UCSD-AML1 (cell line): ENCODE measurements at regions not wholly inside any gene's neighbourhood (a gene's known extent, or its start where the extent isn't known, plus 50 kb on each side); places are given as distances from the start of the nearest gene placed in this dataset.
"Not testable (repeated sequence)": the region's sequence is repeated elsewhere in the genome, so short reads cannot be mapped to it uniquely, and the experiment has no call there.

ENCODE experiments used
- DNase-seq: peaks from one replicate; lab custom pipeline; 2025; ENCODE audit not compliant: unreplicated experiment; lab: John Stamatoyannopoulos, UW

DNA sequence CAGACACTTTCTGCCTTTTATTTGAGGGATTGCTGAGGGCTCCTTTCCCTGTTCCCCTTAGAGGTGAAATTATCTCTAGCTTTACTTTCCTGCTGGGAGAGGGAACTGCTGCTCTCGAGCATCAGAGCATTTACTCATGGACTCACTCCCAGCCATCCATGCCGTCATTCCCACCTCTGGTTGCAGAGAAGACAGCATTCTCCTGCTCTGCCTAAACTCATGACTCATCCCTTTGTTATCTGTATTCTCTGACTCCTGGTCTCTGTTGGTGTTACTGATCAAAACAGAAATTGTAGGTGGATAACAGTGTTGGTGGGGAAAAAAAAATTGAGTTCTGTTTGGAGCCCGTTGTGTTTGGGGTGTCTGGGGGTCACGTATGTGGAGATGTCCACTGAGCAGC is 159.3 kb downstream of the TTC8 start:
- no peak for DNase-seq

DNA sequence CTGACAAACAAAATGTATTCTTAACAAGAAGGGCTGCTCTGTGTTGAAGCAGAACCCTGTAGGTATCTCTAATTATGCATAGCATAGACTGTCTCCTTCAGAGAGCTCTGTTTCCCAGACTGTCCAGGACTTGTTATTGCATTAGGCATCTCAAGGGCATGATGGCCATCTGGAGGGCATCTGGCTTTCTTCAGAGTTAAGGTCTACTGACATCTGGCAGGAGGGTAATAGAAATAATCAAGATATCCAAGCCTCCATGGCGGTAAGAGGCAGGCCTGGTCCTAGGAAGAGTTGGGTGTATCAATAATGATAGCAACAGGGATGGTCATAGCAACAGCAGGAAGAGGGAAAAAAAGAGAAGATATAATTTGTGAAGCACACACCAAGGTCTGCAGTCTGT is 161.2 kb downstream of the TTC8 start:
- DNase-seq: no peak

DNA sequence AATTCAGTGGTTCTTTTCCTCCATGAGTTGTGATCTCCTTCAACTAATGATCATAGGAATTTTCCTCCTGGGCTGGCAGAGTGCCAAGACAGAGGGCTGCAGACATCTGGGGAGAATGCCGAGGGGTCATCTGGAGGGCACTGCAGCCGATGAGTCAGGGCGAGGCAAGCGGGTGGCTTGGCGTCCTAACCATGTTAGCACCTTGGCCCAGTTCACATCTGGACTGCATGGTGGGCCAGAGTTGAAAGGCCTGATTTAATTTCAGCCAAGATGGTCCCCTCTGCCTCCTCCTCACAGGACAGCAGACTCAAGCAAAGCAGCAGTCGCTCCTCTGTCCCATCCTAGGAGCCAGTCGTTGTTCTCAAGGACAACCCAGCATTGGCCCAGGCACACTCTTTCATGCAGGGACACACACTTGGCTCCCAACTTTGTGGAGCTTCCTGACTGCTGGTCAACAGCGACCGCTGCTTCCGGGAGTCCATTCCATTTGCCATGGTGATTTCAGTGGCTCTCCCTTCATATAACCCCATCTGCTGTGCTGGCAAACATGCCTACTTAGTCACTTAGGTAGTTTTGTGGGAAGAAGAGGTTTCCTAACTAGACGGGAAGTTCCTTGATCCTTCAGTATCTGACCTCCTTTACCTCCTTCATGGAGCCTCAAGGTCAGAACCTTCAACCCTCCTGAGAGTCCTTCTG is 161.8 kb downstream of the TTC8 start:
- DNase-seq: no peak

DNA sequence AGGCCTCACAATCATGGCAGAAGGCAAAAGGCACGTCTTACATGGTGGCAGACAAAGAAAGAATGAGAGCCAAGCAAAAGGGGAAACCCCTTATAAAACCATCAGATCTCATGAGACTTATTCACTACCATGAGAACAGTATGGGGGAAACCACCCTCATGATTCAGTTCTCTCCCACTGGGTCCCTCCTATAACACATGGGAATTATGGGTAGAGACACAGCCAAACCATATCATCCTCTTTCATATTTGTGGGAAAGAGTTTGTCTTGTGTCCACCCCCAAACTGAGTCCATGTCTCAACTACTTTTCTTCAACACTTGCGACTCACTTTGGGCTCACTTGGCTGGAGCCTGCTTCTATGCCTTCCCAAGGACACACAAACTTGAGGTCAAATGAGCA is 162.5 kb downstream of the TTC8 start:
- DNase-seq: not testable (repeated sequence)

DNA sequence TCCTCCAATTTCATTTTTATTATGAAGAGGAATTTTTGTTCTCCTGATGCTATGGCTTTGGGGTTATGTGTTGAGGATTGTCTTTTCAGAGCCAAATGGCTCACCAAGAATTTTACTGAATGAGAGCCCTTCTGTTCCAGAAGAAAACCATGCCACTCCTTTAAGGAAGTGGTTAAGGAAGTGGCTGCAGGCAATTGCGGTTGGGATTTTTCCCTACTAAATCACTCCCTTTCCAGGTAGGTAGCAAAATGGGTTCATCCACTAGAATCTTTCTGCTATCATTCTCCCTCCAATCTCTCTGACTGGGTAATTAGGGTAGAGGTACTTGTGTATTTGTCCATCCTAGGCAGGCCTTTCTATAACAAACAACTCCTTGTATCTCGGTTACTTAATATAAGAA is 163.1 kb downstream of the TTC8 start:
- DNase-seq: no peak

DNA sequence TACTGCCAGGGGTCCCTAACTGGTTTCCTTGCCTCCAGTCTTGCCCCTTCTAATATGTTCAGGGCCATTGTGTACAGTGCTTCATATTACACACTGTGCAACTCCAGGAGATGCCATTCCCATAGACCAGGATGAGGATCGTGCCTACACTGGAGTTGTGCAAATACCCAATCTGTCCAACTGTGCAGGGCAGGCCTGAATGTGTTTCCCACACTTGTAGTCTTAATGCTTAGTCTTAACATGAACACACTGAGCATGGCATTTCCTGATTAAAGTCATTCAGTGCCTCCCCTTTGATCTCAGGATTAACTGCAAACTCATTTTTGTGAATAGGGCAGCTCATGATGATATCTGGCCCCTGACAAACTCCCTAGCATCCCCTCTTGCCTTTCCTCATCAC is 165.5 kb downstream of the TTC8 start:
- no peak for DNase-seq

GRCh38 chr14:88990856-88991255 is 166.4 kb downstream of the TTC8 start:
- DNase-seq: no peak

DNA sequence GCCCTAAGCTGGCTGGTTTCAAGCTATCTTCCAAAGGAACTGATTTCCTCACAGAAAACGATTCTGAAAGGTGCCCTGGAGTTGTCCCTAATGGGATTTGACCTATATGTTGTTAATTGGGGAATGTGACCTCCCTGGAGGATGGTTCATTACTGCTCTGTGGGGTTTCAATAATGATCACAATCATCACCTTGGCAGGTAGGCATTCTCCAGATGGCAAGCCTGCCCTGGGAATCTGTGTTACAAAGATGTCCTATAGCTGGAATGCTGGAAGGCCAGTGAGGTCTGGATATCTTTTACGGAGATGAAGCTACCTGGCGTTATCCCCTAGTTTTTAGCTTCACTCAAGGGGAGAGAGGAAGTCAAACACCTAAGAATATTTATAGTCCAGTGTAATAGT is 167.6 kb downstream of the TTC8 start:
- DNase-seq: no peak

GRCh38 chr14:88993946-88994345 is 169.5 kb downstream of the TTC8 start:
- no peak for DNase-seq

GRCh38 chr14:88995437-88996198 is 171.2 kb downstream of the TTC8 start:
- DNase-seq: no peak

- DNase-seq: no peak
Measured at GRCh38 chr14:88998027-88998426, 173.6 kb downstream of the TTC8 start.

GRCh38 chr14:88999137-88999536 is 174.7 kb downstream of the TTC8 start:
- DNase-seq: no peak

GRCh38 chr14:89000007-89000942 is 175.8 kb downstream of the TTC8 start:
- DNase-seq: peak; percentile 78

DNA sequence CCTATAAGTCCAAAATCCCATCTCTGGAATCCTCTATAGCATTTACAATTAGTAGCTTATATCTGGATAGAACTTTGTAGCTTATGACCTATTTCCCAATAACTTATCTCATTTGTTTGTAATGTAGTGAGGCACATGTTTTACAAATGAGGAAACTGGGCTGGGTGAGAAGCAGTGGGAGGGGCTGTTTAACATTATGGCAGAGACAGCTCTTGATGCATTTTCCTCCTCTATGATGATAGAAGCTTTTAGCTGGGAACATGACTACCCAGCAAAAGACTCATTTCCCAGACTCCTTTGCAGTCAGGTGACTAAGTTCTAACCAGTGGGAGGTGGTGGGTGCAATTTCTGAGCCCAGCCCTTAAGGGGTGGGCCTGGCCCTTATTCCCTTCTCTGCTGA is 179.7 kb downstream of the TTC8 start:
- no peak for DNase-seq

DNA sequence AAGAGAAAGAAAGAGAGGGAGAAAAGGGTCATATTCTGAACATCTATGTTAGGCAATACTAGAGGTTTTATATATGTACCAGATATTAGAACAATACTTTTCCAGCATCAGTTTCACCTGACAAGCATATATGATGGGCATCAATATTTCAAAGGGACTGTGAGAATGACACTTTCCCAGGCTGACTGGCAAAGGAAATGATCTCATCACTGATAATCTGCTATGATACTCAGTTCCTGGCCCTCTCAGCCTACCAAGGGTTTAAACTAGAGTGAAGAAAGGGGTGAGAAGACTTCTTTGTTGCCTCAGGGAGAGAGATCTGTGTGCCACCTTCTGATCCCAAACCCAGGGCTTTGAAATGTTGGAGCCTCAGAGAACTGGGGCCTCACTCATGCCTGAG is 183.5 kb downstream of the TTC8 start:
- no peak for DNase-seq

DNA sequence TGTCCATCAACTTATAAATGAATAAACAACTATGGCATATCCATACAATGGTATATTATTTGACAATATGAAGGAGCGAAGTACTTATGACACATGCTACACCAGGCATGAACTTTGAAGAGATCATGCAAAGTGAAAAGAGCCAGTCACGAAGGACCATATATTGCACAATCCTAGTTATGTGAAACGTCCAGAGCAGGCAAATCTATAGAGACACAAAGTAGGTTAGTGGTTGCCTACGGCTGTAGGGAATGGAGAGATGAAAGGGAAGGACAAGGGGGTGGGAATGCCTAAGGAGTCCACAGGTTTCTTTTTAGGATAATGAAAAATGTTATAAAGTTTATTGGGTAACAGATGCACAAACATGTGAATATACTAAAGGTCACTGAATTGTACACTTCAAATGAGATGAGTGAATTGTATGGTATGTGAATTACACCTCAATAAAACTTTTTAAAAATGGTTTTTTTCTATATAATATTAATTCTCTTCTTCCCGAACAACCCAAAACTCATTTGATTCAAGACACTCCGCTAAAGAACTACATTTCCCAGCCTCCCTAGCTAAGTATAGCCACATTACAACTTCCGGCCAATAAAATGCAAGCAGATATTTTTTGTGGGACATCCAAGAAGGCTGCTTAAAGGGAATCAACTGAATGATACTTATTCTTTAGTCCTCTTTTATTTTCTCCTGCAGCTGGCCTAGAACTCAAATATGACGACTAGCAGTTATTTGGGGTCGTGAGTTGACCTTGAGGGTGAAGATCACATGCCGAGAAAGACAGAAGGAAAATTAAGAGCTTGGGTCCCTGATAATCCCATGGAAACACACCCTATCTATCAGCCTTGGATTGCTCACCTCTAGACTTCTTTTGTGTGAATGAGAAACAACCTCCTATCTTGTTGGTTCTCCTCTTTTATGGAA is 187.2 kb downstream of the TTC8 start:
- no peak for DNase-seq

GRCh38 chr14:89012282-89013097 is 188.0 kb downstream of the TTC8 start:
- DNase-seq: no peak

GRCh38 chr14:89013098-89013504 is 188.7 kb downstream of the TTC8 start:
- DNase-seq: peak; percentile 44

DNA sequence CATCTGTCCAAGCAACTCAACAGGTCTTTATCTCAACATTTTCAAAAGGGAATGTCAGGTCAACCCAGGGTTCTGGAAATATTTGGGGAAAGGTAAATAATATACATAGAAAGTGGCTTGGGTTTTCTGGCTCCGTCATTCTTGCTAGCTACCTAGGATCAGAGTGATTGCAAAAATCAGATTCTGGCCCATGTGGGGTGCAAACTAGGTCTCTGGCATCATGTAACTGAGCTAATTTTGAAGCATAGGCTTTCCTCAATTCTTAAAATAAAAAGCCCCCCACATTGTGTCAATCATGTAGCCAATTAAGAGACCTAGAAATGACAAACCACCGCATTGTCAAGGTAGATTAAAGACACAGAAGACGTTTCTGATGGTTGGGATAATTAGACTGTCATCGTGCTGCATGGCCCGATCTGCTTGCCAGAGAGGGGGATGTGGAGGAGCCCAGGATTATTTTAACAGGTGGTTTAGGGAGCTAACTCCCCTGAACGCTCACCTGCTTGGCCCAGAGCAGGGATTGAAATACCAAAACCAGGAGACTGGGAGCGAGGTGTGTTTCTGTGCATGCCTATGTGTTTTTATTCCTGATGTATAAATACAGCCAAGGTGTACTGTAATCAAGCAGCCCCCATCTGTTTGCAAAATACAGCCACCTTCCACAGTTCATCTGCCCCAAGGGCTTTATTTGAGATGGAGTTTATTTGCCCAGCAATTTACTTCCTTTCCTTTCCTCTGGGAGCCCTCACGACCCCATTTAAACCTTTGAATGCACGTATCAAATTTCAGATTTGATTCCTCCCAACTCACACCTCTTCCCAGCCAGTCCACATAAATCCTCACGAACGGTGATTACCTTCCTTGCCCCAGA is 189.5 kb downstream of the TTC8 start:
- no peak for DNase-seq
